ENCODE measurements at regions not wholly inside any gene's neighbourhood (a gene's known extent, or its start where the extent isn't known, plus 50 kb on each side); places are given as distances from the start of the nearest gene placed in this dataset.

DNA sequence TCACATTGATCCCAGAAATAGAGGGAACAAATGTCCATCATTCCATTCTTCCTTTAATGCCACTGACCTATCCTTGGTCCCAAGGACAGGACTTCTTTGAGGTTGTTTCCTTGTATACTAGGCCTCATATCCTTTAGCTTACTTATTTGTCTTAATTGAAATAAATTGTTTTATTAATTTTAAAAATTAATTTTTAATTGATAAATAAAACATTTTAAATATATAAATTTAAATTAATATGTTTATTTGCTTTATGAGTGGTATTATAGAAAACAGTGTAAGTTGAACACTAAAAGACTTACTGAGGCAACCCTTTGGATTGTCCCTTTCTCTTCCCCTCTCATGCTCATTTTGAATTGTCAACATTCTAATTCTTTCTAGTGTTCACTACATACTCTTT lies 556.9 kb upstream of the NUDT12 start:
- TF ChIP-seq, protein P1, sequence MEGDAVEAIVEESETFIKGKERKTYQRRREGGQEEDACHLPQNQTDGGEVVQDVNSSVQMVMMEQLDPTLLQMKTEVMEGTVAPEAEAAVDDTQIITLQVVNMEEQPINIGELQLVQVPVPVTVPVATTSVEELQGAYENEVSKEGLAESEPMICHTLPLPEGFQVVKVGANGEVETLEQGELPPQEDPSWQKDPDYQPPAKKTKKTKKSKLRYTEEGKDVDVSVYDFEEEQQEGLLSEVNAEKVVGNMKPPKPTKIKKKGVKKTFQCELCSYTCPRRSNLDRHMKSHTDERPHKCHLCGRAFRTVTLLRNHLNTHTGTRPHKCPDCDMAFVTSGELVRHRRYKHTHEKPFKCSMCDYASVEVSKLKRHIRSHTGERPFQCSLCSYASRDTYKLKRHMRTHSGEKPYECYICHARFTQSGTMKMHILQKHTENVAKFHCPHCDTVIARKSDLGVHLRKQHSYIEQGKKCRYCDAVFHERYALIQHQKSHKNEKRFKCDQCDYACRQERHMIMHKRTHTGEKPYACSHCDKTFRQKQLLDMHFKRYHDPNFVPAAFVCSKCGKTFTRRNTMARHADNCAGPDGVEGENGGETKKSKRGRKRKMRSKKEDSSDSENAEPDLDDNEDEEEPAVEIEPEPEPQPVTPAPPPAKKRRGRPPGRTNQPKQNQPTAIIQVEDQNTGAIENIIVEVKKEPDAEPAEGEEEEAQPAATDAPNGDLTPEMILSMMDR (optimal IDR thresholded peaks at IDR 0.05 in 1 of 3, IDR thresholded peaks at IDR 0.05 in 1 of 3, conservative IDR thresholded peaks at IDR 0.05 in 1 of 3; ENCODE audit: extremely low read depth in 1 of 3, insufficient read depth in 2 of 3, low read length in 3 of 3) = no peak
- no peak for TF ChIP-seq EZH2 (IDR thresholded peaks at IDR 0.05; ENCODE audit: low read length)
